ENCODE measurements at regions not wholly inside any gene's neighbourhood (a gene's known extent, or its start where the extent isn't known, plus 50 kb on each side); places are given as distances from the start of the nearest gene placed in this dataset.

- no peak overlapping the region for H3K4me3 Mint-ChIP-seq
- Histone ChIP-seq H2BK5ac (ENCODE audit: insufficient read length, low read length) (no peak overlapping the region), H4K91ac (ENCODE audit: insufficient read length, low read depth, low read length) (no peak overlapping the region), H2BK12ac (ENCODE audit: insufficient read length, low read depth, low read length) (no peak overlapping the region), H2AFZ (ENCODE audit: low read length) (no peak overlapping the region), H3K23me2 (ENCODE audit: insufficient read length, low read depth, low read length, poor library complexity, severe bottlenecking) (no peaks in the 10 kb centered on the region), H3K27me3 (ENCODE audit: insufficient read depth, low read length) (no peaks in the 10 kb centered on the region), H2AK5ac (ENCODE audit: insufficient read length, low read length) (no peak overlapping the region), H2BK120ac (ENCODE audit: low read depth, low read length, poor library complexity, severe bottlenecking) (no peak overlapping the region), H4K8ac (replicated peaks; ENCODE audit: insufficient read length, low read depth, low read length) (no peak overlapping the region), H3K79me2 (ENCODE audit: insufficient read depth, low read length) (no peaks in the 10 kb centered on the region), H3K79me1 (ENCODE audit: insufficient read depth, low read depth, low read length, poor library complexity, severe bottlenecking) (no peaks in the 10 kb centered on the region), H3K9ac (ENCODE audit: extremely low read depth, insufficient read length, low read length) (no peak overlapping the region), H3K56ac (ENCODE audit: insufficient read length, low read depth, low read length) (no peak overlapping the region), H3K18ac (ENCODE audit: insufficient read length, low read depth, low read length) (no peak overlapping the region), H3K4me1 (ENCODE audit: insufficient read depth, low read length) (no peaks in the 10 kb centered on the region; the same call in 1 of the 2 replicates), H3T11ph (ENCODE audit: low read length) (no peak overlapping the region), H2BK15ac (ENCODE audit: low read depth, low read length) (no peak overlapping the region), H3K9me3 (ENCODE audit: control insufficient read depth, low read depth, low read length) (no peaks in the 10 kb centered on the region), H3K4me2 (ENCODE audit: insufficient read depth, insufficient read length, low read length) (no peak overlapping the region), H3K14ac (ENCODE audit: insufficient read depth, low read length) (no peak overlapping the region), H4K20me1 (ENCODE audit: control insufficient read depth, insufficient read depth, insufficient read length) (no peaks in the 10 kb centered on the region), H4K5ac (ENCODE audit: insufficient read length, low read depth, low read length) (no peak overlapping the region), H2BK20ac (ENCODE audit: low read depth, low read length, poor library complexity, severe bottlenecking) (no peak overlapping the region), H3K4ac (ENCODE audit: low read depth, low read length) (no peak overlapping the region), H3K23ac (ENCODE audit: insufficient read length, low read depth, low read length) (no peak overlapping the region), H3K27ac (ENCODE audit: insufficient read length, low read depth, low read length) (no peak overlapping the region)
- no peak overlapping the region for H3K27ac Mint-ChIP-seq
- no peak for DNase-seq
- WGBS (ENCODE audit: extremely low coverage, insufficient read length, low lambda C conversion rate), result no CpG with 5 or more reads among the region's 3 CpGs
- peaks cover 16 to 17% of the 10 kb centered on the region in 2 experiments for H3K4me1 Mint-ChIP-seq
- H3K27me3 Mint-ChIP-seq (ENCODE audit: low read depth), result no peaks in the 10 kb centered on the region
- TF ChIP-seq CTCF (conservative IDR thresholded peaks at IDR 0.05), result no peak
- H3K36me3 Mint-ChIP-seq (ENCODE audit: insufficient read depth in 1 of 3, low read depth in 3 of 3), result no peaks in the 10 kb centered on the region
- H3K9me3 Mint-ChIP-seq, result no peaks in the 10 kb centered on the region
Observed at GRCh38 chr5:60545551-60545950, 154.4 kb downstream of the DEPDC1B start.

Measured in H9 (cell line).